HG03378 (cell line): ENCODE measurements at regions not wholly inside any gene's neighbourhood (a gene's known extent, or its start where the extent isn't known, plus 50 kb on each side); places are given as distances from the start of the nearest gene placed in this dataset.
A peak's percentile ranks its signal among the peaks of the same experiment; 100 is the strongest.
"Not testable (repeated sequence)": the region's sequence is repeated elsewhere in the genome, so short reads cannot be mapped to it uniquely, and the experiment has no call there.

ENCODE experiments used
- ATAC-seq: cut with Tn5 transposase; IDR thresholded peaks from one replicate; pipeline ENCODE4 v1.9.1; 2021; ENCODE audit warnings: mild to moderate bottlenecking, moderate library complexity; ENCODE audit not compliant: unreplicated experiment

DNA sequence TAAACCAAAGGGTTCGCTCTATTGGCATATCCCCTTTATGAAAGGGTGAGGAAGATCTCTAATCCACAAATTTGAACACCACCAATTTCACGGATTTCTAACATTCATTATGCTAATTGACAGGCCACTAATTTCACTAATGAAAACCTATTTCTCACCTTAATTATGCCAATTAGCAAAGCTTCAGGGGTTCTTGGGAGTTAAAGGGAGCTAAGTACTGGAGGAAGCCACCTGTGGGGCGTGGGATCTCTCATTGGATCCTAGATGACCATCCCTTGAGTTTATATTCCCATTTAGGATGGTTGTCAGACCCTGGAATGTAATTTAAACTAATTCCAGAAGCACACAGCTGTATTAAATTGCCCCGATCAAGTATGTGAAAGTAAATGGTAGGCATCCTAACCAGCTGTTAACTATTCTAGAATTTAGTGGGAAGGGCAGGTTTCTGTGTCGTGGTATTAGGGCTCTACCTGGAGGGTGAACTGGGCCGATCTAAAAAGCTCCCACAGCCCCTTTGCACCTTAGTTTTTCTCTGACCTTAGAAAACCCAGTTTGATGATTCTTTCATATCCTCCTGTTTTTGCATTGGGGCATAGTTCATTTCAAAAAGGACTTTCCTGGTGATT lies 77.1 kb downstream of the C9orf152 start:
- ATAC-seq: no peak

DNA sequence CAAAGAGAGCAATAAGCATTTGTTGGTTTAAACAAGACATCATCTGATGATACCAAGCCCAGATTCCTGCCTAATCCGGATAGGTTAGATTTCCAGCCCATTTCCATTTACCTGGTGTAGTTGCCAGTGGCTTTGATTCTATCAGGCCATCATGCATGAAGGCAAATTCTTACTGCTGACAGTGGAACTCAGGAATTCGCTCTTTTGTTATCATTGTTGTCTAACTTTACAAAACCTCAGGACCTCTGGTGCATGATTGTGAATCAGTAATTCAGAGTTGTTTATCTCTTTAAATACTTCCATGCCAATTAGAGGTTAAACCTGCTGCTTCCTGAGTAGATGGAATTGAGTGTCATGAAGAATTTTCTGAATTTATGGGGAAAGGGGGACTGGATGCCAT lies 76.5 kb downstream of the C9orf152 start:
- ATAC-seq: no peak

DNA sequence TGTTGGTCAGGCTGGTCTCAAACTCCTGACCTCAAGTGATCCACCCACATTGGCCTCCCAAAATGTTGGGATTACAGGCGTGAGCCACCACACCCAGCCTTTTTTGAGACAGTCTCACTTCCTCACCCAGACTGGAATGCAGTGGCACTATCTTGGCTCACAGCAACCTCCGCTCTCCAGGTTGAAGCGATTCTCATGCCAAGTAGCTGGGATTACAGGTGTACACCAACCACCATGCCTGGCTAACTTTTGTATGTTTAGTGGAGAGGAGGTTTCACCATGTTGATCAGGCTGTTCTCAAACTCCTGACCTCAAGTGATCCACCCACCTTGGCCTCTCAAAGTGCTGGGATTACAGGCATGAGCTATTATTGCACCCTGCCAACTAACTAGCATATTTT lies 75.4 kb downstream of the C9orf152 start:
- ATAC-seq: not testable (repeated sequence)

DNA sequence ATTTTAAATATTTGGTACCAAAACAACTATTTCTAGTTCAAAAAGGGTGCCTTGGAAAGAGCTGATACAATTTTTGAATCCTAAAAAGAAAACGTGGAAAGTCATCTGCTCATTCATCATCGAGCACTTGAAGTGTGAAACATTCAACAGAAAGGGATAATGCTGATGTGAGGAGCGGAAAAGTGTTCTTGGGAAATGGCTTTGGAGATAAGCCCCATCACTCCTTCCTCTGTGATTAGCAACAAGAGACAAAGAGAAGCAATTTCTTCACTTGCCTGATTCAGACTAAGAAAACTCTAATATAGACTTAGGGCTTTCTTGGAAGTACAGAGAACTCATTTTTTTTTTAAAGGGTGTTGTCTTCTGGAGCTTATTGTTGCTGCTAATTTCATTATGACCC lies 74.9 kb downstream of the C9orf152 start:
- ATAC-seq: no peak

DNA sequence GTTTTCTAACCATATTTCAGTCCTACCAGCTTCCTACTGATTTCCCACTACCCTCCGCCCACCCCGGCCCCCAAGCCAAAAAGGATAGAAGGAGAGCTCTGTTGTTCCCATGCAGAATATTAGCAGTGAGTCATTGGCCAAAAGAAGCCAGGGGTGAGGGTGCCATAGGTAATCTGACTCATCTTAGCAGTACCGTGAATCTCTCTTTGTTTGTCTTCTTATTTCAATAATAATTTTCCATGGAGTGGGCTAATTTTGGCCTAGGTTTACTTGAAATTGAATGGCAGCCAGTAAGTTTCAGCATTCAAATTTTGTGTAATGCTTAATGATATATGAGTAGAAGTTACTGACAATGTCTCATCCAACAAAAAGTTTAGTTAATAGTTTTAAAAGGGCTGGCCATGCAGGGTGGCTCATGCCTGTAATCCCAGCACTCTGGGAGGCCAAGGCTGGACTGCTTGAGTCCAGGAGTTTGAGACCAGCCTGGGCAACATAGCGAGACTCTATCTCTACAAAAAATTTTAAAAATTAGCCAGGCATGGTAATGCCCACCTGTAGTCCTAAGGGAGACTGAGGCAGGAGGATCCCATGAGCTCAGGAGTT lies 74.2 kb downstream of the C9orf152 start:
- ATAC-seq: no peak

DNA sequence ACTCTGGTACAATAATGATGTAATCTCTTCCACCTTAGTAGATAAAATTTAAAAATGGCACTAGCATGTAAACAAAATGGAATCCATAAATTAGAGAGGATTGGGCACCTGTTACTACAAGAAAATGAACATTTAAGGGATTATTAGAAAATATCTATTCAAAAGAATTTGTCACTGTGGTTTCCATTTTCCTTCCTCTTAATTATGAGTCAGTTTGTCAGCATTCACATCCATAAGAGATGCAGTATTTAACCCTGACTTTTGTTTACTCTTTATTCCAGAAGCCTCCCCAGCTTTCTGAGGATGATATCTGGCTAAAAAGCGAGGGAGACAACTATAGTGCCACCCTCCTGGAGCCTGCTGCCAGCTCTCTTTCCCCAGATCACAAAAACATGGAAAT lies 72.1 kb downstream of the C9orf152 start:
- ATAC-seq: no peak

DNA sequence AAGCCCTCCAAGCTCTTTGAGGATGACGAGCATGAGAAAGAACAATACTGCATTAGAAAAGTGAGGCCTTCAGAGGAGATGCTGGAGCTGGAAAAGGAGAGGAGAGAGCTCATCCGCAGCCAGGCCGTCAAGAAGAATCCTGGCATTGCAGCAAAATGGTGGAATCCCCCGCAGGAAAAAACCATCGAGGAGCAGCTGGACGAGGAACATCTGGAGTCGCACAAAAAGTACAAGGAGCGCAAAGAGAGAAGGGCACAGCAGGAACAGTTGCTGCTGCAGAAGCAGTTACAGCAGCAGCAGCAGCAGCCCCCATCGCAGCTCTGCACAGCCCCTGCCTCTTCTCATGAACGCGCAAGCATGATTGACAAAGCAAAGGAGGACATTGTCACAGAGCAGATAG lies 71.2 kb downstream of the C9orf152 start:
- ATAC-seq: no peak

DNA sequence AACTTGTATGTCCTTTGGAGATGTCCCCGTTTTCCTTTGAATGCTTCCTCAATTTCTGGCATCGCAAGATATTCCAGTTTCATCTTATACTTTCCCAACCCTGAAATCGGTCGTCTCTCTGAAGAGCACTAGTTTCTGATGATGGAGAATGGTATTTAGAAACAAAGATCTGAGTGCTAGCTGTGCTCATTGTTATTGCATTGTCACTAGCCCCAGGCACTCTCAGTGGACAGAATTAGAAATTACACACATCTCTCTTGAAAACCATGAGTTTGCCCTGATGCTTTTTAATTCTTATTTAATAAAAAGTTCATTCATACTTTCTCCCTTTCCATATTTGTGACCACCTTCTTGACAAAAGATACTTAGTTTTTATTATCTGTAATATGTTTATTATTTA lies 67.7 kb downstream of the C9orf152 start:
- no peak for ATAC-seq

DNA sequence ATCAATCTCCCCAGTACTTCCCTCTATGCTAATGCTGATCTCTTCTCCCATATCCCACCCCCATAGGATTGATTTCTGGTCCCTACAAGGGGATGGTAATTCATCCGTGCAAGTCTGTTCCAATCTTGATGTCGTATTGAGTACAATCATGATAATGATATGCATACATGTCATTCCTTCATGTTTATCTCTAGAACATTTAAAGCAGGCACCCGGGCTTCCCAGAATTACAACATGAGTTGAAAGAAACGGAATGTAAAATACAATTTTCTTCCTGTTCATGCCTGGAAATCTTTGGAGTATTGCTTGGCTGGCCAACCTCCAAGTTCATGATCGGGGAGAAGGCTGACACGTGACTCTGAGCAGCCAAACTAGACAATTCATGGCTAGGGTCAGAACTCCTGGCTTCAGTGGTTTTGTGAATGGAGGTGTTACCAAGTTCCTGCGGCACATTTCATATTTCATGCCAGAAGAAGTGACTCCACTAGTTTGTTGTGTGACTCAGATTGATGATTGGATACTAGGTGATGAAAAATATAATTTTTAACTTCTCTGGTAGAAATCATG lies 66.6 kb downstream of the C9orf152 start:
- ATAC-seq: no peak

DNA sequence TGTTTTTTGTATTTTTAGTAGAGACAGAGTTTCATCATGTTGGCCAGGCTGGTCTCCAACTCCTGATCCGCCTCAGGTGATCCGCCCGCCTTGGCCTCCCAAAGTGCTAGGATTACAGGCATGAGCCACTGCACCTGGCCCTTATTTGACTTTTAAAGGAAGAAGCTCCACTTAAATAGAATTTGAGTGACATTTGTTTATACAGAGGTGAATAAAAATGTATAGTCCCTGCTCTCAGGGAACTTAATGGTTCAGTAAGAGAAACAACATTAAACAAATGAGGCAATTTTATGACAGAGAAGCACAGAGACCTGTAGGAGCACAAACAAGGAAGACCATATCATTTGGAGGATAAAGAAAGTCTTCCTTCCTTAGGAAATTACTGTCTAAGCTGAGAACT lies 65.7 kb downstream of the C9orf152 start:
- ATAC-seq: no peak

DNA sequence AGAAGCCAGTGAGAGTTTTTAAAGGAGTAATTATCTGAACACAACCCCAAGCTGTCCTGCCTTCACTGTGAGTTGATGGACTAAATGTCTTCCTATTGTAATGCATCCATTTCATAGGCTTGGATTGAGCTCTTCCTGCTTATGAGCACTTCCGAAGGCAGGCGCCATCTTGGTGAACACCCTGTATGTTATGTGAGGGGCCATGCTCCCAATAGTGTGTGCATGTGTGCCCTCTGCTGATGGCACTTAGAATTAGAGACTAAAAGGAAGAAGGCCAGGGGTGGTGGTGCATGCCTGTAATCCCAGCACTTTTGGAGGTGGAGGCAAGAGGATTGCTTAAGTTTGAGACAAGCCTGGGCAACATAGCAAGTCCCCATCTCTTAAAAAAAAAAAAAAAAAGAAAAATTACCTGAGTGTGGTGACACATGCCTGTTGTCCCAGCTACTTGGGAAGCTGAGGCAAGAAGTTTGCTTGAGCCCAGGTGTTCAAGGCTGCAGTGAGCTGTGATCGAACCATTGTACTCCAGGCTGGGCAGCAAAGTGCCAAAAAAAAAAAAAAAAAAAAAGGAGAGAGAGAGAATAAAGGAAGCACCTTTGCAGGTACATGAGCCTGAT lies 65.0 kb downstream of the C9orf152 start:
- no peak for ATAC-seq

DNA sequence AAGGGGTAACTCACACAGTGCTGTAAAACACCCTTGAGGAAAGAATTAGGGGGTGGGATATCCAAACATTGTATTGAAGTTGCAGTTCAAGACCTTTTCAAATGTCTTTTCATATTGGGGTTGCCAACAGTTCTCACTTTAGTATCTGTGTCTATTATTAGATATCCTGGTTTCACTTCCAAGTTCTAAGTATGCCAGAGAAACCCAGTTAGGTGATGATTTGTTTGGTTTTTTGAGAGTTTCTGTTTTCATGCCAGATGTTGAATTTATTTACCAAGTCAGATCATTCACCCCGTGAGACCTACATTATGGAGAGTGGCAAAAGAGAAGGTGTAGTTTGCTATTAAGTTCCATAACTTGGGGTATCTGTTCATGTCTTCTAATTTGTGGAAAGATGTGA lies 64.5 kb downstream of the C9orf152 start:
- peak; percentile 57 for ATAC-seq

DNA sequence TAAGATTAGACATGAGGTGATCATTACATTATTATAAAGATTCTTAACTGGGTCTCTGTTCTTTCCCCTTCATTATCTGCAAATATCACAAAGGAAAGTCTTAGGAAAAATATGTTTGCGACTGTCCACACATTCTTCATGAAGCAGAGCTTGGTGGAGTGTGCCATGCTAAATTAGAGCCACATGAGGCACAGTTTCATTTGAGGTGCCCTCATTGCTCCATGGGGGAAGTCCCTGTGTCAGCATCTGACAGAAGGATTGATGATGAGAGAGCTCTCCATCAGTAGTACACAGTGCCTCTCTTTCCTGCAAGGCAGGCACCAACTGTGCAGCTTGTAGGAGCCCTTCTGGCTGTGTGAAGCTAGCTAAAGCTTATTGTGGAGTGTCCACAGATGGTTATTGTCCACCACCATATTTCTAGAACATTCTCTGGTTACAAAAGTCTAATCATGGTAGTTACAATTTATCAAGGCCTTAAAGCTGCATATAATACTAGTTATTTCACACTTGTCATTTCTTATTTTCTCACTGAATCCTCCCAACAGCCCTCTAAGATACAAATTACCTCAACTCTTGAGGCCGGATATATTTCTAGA lies 63.9 kb downstream of the C9orf152 start:
- peak; percentile 57 for ATAC-seq

DNA sequence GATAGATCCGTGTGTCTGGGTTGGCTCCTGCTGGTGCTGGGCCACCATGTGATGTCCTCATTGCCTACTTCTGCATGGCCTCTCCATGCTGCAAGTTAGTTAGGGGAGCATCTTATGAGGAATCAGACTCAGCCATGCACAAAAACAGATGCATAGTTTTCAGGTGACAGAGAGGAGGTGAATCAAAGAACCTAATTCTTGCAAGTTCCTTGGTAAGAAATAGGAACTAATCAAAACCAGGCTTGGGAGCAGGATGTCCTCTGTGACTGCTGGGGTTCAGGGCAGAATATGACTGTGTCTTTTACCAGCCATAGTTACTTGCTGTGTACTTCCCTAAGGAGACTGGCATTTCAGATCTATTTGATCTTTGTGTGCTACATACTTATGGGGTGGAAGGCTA lies 61.6 kb downstream of the C9orf152 start:
- ATAC-seq: no peak

DNA sequence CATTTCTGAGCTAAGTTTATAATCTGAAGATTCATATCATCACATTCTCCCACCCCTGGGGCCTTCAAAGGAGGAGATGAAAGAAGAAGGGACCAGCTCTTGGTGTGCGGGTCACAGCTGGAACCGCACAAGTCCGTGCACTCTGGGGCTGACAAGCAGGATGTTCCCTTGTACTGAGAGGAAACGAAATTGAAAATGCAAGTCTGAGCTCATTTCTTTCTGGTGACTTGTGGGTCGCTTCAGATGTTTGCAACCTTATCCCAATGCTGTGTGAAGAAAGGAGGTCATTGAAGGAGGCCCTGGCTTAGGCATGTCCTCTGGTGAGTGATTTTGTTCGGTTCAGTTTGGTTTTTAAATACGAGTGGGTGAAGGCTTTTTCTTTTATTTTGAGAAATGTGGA lies 59.6 kb downstream of the C9orf152 start:
- ATAC-seq: peak; percentile 77

DNA sequence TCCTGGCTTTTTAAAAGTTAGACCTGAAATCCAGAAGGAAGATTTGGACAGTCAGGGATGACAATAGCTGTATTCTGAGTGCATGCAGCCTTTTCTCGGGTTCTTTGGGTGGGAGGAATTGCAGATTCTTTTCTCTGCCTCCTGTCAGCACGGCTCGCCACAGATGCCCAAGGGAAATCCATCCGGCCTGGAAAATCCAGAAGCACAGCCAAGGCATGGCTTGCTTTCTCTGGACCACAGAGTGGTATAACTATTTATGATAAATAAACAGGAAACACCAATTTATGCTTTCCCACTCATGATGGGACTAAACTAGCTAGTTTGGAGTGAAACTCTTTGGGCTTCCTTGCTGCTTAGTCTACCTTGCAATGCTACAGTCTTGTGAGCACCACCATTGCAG lies 59.1 kb downstream of the C9orf152 start:
- ATAC-seq: no peak
